GM23248 (cell line): ENCODE measurements at regions not wholly inside any gene's neighbourhood (a gene's known extent, or its start where the extent isn't known, plus 50 kb on each side); places are given as distances from the start of the nearest gene placed in this dataset.

ENCODE experiments used
- EZH2 ChIP-seq: fragments of 200-600 bp; sonication (generic); IDR thresholded peaks from 2 replicates; pipeline ENCODE4 v1.6.1; 2018; ENCODE audit warnings: antibody characterized with exemption, mild to moderate bottlenecking; ENCODE audit not compliant: insufficient read depth, poor library complexity, severe bottlenecking
- EZH2phosphoT487 ChIP-seq: fragments of 200-600 bp; sonication (generic); IDR thresholded peaks from 2 replicates; pipeline ENCODE4 v1.6.1; 2018; ENCODE audit warnings: antibody characterized with exemption, moderate library complexity, mild to moderate bottlenecking, low read depth; ENCODE audit not compliant: insufficient read depth

- no peak for TF ChIP-seq EZH2
- no peak for TF ChIP-seq EZH2phosphoT487
These were observed 621.1 kb upstream of the ADGRB3 start for GRCh38 chr6:68013780-68014515.
